Caki2 (cell line): ENCODE measurements at regions not wholly inside any gene's neighbourhood (a gene's known extent, or its start where the extent isn't known, plus 50 kb on each side); places are given as distances from the start of the nearest gene placed in this dataset.
"Not testable (repeated sequence)": the region's sequence is repeated elsewhere in the genome, so short reads cannot be mapped to it uniquely, and the experiment has no call there.

Source experiments
- DNase-seq: peaks from one replicate; pipeline ENCODE4 v3.0.0-alpha.2; 2015; ENCODE audit warnings: low read depth
- in situ Hi-C: cut with HindIII; loops from 2 replicates; pipeline ENCODE4 v1.10.0; 2016; ENCODE audit warnings: low sequenced_read_pairs, low pct_unique_long_range_greater_than_20kb, mixed read lengths

- DNase-seq = no peak
- in situ Hi-C loops = no loop called here
These were observed 255.7 kb downstream of the BTG1 start for GRCh38 chr12:91889910-91890309.

- DNase-seq = no peak
- in situ Hi-C loops = no loop called here
These were observed 256.6 kb downstream of the BTG1 start for GRCh38 chr12:91889059-91889458.

GRCh38 chr12:91887957-91888356 is 257.7 kb downstream of the BTG1 start:
- in situ Hi-C loops = no loop called here
- no peak for DNase-seq

GRCh38 chr12:91885851-91886731 is 259.6 kb downstream of the BTG1 start:
- in situ Hi-C loops = no loop called here
- no peak for DNase-seq

GRCh38 chr12:91884230-91884629 is 261.4 kb downstream of the BTG1 start:
- no peak for DNase-seq
- in situ Hi-C loops = no loop called here

GRCh38 chr12:91883811-91884210 is 261.8 kb downstream of the BTG1 start:
- in situ Hi-C loops = no loop called here
- DNase-seq = no peak

- in situ Hi-C loops = no loop called here
These were observed 262.7 kb downstream of the BTG1 start for GRCh38 chr12:91882910-91883309.

GRCh38 chr12:91880528-91880927 is 265.1 kb downstream of the BTG1 start:
- in situ Hi-C loops = no loop called here
- no peak for DNase-seq

More at GRCh38 chr12:91882910-91883309, 262.7 kb downstream of the BTG1 start:
- no peak for DNase-seq

GRCh38 chr12:91877456-91878235 is 268.0 kb downstream of the BTG1 start:
- no peak for DNase-seq
- in situ Hi-C loops = no loop called here

GRCh38 chr12:91877022-91877421 is 268.6 kb downstream of the BTG1 start:
- no peak for DNase-seq
- in situ Hi-C loops = no loop called here

- in situ Hi-C loops = not testable (repeated sequence)
These were observed 270.0 kb downstream of the BTG1 start for GRCh38 chr12:91875671-91876070.

GRCh38 chr12:91874086-91874865 is 271.4 kb downstream of the BTG1 start:
- no peak for DNase-seq
- in situ Hi-C loops = no loop called here

More at GRCh38 chr12:91875671-91876070, 270.0 kb downstream of the BTG1 start:
- not testable (repeated sequence) for DNase-seq

- in situ Hi-C loops = no loop called here
These were observed 273.9 kb downstream of the BTG1 start for GRCh38 chr12:91871751-91872150.

GRCh38 chr12:91870872-91871707 is 274.6 kb downstream of the BTG1 start:
- DNase-seq = no peak
- in situ Hi-C loops = no loop called here

More at GRCh38 chr12:91871751-91872150, 273.9 kb downstream of the BTG1 start:
- no peak for DNase-seq

- no peak for DNase-seq
- in situ Hi-C loops = no loop called here
These were observed 277.6 kb downstream of the BTG1 start for GRCh38 chr12:91868054-91868453.

- DNase-seq = no peak
- in situ Hi-C loops = no loop called here
These were observed 279.1 kb downstream of the BTG1 start for GRCh38 chr12:91866566-91866965.

GRCh38 chr12:91863702-91864101 is 281.9 kb downstream of the BTG1 start:
- no peak for DNase-seq
- in situ Hi-C loops = no loop called here

- DNase-seq = no peak
- in situ Hi-C loops = no loop called here
These were observed 284.1 kb downstream of the BTG1 start for GRCh38 chr12:91861554-91861953.
